Cardiac muscle cell (in vitro differentiated cells and primary cell): ENCODE measurements at regions not wholly inside any gene's neighbourhood (a gene's known extent, or its start where the extent isn't known, plus 50 kb on each side); places are given as distances from the start of the nearest gene placed in this dataset.

ENCODE experiments used
- DNase-seq, 2 donors: peaks; one replicate each; pipeline versions ENCODE4 v3.0.0 to v3.0.0-alpha.2; 2010 to 2017; ENCODE audit warnings: low read depth in 1 of 2, low spot score in 1 of 2
- H3K27ac ChIP-seq: fragments of 200-600 bp; sonication (generic); 2 replicates; pipeline ENCODE4 v1.5.1; 2016
- H3K27me3 ChIP-seq: fragments of 200-600 bp; sonication (generic); 2 replicates; pipeline ENCODE4 v1.6.0; 2016; ENCODE audit warnings: control low read depth
- H3K36me3 ChIP-seq: fragments of 200-600 bp; sonication (generic); 2 replicates; pipeline ENCODE4 v1.5.1; 2016; ENCODE audit warnings: control low read depth
- H3K4me1 ChIP-seq: fragments of 200-600 bp; sonication (generic); 2 replicates; pipeline ENCODE4 v1.8.1; 2017; ENCODE audit warnings: low read depth, mild to moderate bottlenecking, mixed run types
- H3K4me3 ChIP-seq: fragments of 200-600 bp; sonication (generic); 2 replicates; pipeline ENCODE4 v1.5.1; 2016; ENCODE audit warnings: mild to moderate bottlenecking
- H3K9me3 ChIP-seq: fragments of 200-600 bp; sonication (generic); 2 replicates; pipeline ENCODE4 v1.5.1; 2017; ENCODE audit warnings: low read depth, mild to moderate bottlenecking, control low read depth
- TF ChIP-seq, protein P1 (sequence below): IDR thresholded peaks from 2 replicates; pipeline ENCODE4 v1.5.1; 2012; ENCODE audit warnings: low read depth, mild to moderate bottlenecking, low read length

GRCh38 chr9:19516348-19516747 is 107.5 kb downstream of the ACER2 start:
- no peak for DNase-seq
- H3K27me3 ChIP-seq: no peaks in the 10 kb centered on the region
- TF ChIP-seq, protein P1, sequence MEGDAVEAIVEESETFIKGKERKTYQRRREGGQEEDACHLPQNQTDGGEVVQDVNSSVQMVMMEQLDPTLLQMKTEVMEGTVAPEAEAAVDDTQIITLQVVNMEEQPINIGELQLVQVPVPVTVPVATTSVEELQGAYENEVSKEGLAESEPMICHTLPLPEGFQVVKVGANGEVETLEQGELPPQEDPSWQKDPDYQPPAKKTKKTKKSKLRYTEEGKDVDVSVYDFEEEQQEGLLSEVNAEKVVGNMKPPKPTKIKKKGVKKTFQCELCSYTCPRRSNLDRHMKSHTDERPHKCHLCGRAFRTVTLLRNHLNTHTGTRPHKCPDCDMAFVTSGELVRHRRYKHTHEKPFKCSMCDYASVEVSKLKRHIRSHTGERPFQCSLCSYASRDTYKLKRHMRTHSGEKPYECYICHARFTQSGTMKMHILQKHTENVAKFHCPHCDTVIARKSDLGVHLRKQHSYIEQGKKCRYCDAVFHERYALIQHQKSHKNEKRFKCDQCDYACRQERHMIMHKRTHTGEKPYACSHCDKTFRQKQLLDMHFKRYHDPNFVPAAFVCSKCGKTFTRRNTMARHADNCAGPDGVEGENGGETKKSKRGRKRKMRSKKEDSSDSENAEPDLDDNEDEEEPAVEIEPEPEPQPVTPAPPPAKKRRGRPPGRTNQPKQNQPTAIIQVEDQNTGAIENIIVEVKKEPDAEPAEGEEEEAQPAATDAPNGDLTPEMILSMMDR: no peak
- H3K4me1 ChIP-seq: no peaks in the 10 kb centered on the region
- H3K9me3 ChIP-seq: no peaks in the 10 kb centered on the region
- H3K27ac ChIP-seq: no peak overlapping the region
- H3K4me3 ChIP-seq: no peak overlapping the region
- no peaks in the 10 kb centered on the region for H3K36me3 ChIP-seq

DNA sequence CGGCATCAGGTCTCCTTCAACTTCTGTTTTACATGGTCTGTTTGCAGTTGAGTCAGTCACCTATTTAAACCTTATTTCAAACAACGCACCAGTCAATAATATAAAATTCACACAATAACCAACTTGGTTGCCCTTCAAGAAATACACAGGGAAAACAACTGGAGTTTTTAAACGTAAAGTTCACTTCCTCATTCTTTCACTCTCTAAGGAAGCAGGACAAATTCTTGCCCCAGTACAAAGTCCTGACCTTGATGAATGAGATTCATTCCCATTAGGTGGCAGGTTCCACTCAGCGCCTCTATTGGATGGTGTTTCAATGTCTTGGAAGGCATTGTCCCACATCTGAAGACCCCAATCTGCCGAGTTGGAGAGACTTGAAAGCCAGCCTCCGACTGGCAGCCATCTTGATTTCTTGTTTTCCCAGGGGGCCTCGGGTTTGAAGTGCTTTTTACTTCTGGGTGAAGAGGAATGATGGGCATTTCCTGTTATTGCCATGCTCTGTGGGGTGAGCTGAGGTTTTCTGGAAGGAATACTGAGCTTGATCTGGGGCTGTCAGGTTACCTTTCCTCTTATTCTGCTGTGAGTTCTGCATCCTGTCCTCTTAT is 105.0 kb downstream of the ACER2 start:
- Histone ChIP-seq H3K9me3 (no peaks in the 10 kb centered on the region), H3K36me3 (no peaks in the 10 kb centered on the region), H3K4me3 (no peak overlapping the region), H3K27me3 (no peaks in the 10 kb centered on the region), H3K4me1 (no peaks in the 10 kb centered on the region), H3K27ac (no peak overlapping the region)
- TF ChIP-seq, protein P1: no peak
- peak in 1 of 2 donors; percentile 37 for DNase-seq

GRCh38 chr9:19512103-19512832 is 103.5 kb downstream of the ACER2 start:
- no peaks in the 10 kb centered on the region for H3K27me3 ChIP-seq
- no peaks in the 10 kb centered on the region for H3K9me3 ChIP-seq
- no peak overlapping the region for H3K4me3 ChIP-seq
- H3K4me1 ChIP-seq: no peaks in the 10 kb centered on the region
- no peaks in the 10 kb centered on the region for H3K36me3 ChIP-seq
- DNase-seq: no peak
- H3K27ac ChIP-seq: no peak overlapping the region
- TF ChIP-seq, protein P1: no peak

DNA sequence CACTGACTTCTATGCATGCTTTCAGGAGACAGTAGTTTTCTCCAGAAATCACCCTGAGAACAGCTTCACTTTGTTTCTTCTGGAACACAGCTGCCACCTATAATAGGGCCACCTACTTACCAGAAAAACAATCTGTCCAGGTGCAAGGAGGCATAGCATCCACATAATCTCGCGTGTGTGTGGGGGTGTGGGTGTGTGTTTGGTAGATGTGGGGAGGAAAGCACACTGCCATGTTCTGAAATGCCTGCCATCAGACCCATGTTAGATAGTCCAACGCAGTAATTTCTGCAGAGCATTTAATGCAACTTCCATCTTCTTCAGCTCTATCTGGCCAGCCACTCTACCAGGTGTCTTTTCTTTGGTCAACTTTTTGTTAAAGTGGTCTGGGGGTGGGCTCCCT is 102.9 kb downstream of the ACER2 start:
- no peak for DNase-seq
- no peaks in the 10 kb centered on the region for H3K9me3 ChIP-seq
- TF ChIP-seq, protein P1: no peak
- no peaks in the 10 kb centered on the region for H3K27me3 ChIP-seq
- H3K36me3 ChIP-seq: no peaks in the 10 kb centered on the region
- no peak overlapping the region for H3K4me3 ChIP-seq
- H3K27ac ChIP-seq: no peak overlapping the region
- H3K4me1 ChIP-seq: no peaks in the 10 kb centered on the region

DNA sequence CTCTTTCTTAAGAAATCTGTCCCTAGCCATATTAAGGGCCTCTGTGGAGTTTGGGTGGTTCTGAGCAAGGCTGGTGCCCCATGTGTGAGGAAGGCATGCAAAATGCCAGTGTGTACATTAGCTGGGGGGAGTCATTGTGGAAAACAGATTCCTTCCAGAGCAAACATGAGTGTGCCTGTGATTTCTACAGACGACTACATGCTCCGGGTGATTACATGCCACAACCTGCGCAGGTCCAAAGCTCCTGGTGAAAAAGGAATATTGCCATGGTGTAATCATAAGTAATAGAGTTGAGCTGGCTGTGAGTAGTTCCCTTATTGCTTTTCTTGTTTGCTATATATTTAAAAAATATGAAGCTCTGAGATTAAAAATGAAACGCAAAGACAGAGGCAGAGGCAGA is 102.1 kb downstream of the ACER2 start:
- Histone ChIP-seq H3K4me3 (no peak overlapping the region), H3K9me3 (no peaks in the 10 kb centered on the region), H3K27ac (no peak overlapping the region), H3K4me1 (no peaks in the 10 kb centered on the region), H3K27me3 (no peaks in the 10 kb centered on the region), H3K36me3 (no peaks in the 10 kb centered on the region)
- TF ChIP-seq, protein P1: no peak
- DNase-seq: no peak
